GM18499 (cell line): ENCODE measurements at regions not wholly inside any gene's neighbourhood (a gene's known extent, or its start where the extent isn't known, plus 50 kb on each side); places are given as distances from the start of the nearest gene placed in this dataset.

ENCODE experiments used
- ATAC-seq: cut with Tn5 transposase; IDR thresholded peaks from one replicate; pipeline ENCODE4 v1.9.1; 2021; ENCODE audit warnings: moderate number of reproducible peaks; ENCODE audit not compliant: insufficient read depth, unreplicated experiment

- ATAC-seq, result no peak
Observed at GRCh38 chr17:71260366-71260940, 860.4 kb upstream of the SOX9 start.

GRCh38 chr17:71262586-71262985 is 858.2 kb upstream of the SOX9 start:
- ATAC-seq, result no peak

- no peak for ATAC-seq
Observed at GRCh38 chr17:71267668-71268067, 853.2 kb upstream of the SOX9 start.

GRCh38 chr17:71269201-71269600 is 851.6 kb upstream of the SOX9 start:
- ATAC-seq, result no peak

GRCh38 chr17:71273441-71273840 is 847.4 kb upstream of the SOX9 start:
- ATAC-seq, result no peak

GRCh38 chr17:71276079-71276478 is 844.7 kb upstream of the SOX9 start:
- no peak for ATAC-seq

GRCh38 chr17:71283486-71283885 is 837.3 kb upstream of the SOX9 start:
- ATAC-seq, result no peak

- ATAC-seq, result no peak
Observed at GRCh38 chr17:71284032-71284755, 836.6 kb upstream of the SOX9 start.

- no peak for ATAC-seq
Observed at GRCh38 chr17:71286625-71287024, 834.2 kb upstream of the SOX9 start.

- ATAC-seq, result no peak
Observed at GRCh38 chr17:71287071-71287823, 833.6 kb upstream of the SOX9 start.

- no peak for ATAC-seq
Observed at GRCh38 chr17:71292006-71292405, 828.8 kb upstream of the SOX9 start.

GRCh38 chr17:71296005-71296404 is 824.8 kb upstream of the SOX9 start:
- ATAC-seq, result no peak

- no peak for ATAC-seq
Observed at GRCh38 chr17:71301063-71301462, 819.8 kb upstream of the SOX9 start.

- ATAC-seq, result no peak
Observed at GRCh38 chr17:71302721-71303549, 817.9 kb upstream of the SOX9 start.

GRCh38 chr17:71304498-71305158 is 816.2 kb upstream of the SOX9 start:
- no peak for ATAC-seq

GRCh38 chr17:71313866-71314265 is 807.0 kb upstream of the SOX9 start:
- no peak for ATAC-seq

- ATAC-seq, result no peak
Observed at GRCh38 chr17:71315568-71315967, 805.3 kb upstream of the SOX9 start.

- ATAC-seq, result no peak
Observed at GRCh38 chr17:71316176-71316897, 804.5 kb upstream of the SOX9 start.

- ATAC-seq, result no peak
Observed at GRCh38 chr17:71320009-71320796, 800.6 kb upstream of the SOX9 start.
